Gastroesophageal sphincter (tissue), 3 donors: ENCODE measurements at regions not wholly inside any gene's neighbourhood (a gene's known extent, or its start where the extent isn't known, plus 50 kb on each side); places are given as distances from the start of the nearest gene placed in this dataset.

Experiments used
- CTCF ChIP-seq, 4 experiments: fragments of 200-600 bp in 2 of 4; fragments of 450-650 bp in 2 of 4; sonication (generic) in 1 of 4; IDR thresholded peaks; one replicate each; pipeline ENCODE4 v1.5.1; 2017 to 2019; ENCODE audit warnings: antibody characterized with exemption in 4 of 4, mild to moderate bottlenecking in 2 of 4, moderate library complexity in 2 of 4
- POLR2AphosphoS5 ChIP-seq: sonication (generic); formaldehyde crosslinking; IDR thresholded peaks from one replicate; pipeline ENCODE4 v1.6.1; 2017; ENCODE audit warnings: antibody characterized with exemption

DNA sequence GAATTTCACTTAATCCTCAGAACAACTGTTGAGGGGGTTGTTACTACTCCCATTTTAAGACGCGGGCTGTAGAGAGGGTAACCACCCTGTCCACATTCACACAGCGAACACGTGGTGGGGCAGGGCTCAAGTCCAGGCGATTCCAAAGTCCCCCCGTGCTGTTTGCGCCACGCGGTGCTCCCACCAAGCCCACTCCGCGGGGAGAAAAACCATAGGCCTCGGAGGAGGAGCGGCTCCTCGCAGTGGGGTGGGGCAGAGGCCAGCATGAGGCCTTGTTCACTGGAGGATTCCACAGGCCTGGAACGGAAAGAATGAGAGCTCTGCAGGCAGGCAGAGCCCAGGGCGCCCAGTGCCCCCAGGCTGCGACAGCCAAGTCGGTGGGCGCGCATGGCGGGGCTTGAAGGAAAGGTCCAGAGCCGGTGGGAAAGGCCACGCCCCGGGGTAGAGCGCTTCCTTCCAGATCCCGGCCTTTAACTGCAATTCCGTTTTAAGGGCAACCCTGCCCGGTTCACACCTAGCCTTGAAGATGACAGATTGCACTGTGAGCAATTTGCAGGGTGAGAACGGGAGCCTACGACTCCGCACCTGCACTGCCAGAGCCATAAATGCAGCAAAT, 161.8 kb upstream of the TBL1XR1 start:
- no peak for TF ChIP-seq CTCF (IDR thresholded peaks at IDR 0.05)
- TF ChIP-seq POLR2AphosphoS5: no peak
